Panc1 (cell line): ENCODE measurements at regions not wholly inside any gene's neighbourhood (a gene's known extent, or its start where the extent isn't known, plus 50 kb on each side); places are given as distances from the start of the nearest gene placed in this dataset.

Source experiments
- CTCF ChIP-seq: fragments of 450-650 bp; IDR thresholded peaks from 2 replicates; pipeline ENCODE4 v1.5.1; 2017; ENCODE audit warnings: mild to moderate bottlenecking
- TCF7L2 ChIP-seq: IDR thresholded peaks from 2 replicates; pipeline ENCODE4 v1.6.1; 2011; ENCODE audit warnings: mild to moderate bottlenecking, low read depth, low read length, inconsistent platforms

- TF ChIP-seq CTCF (no peak), TCF7L2 (no peak)
Observed at GRCh38 chr9:109907400-109907799, 127.4 kb downstream of the PALM2AKAP2 start.
